SK-N-SH (cell line): ENCODE measurements at regions not wholly inside any gene's neighbourhood (a gene's known extent, or its start where the extent isn't known, plus 50 kb on each side); places are given as distances from the start of the nearest gene placed in this dataset.

ENCODE experiments used
- CTCF ChIA-PET: fragments of 300-600, 350-600 bp; formaldehyde crosslinking; extraction: SDS; loops from one replicate; lab custom pipeline; 2021; lab: Yijun Ruan, JAX
- POLR2A ChIA-PET: fragments of 350-600 bp; sonication (Branson Sonifier 250); formaldehyde crosslinking; extraction: SDS; loops from one replicate; lab custom pipeline; 2020; ENCODE audit warnings: antibody characterized with exemption, inconsistent platforms; lab: Yijun Ruan, JAX
- DNase-seq: peaks from one replicate; pipeline ENCODE4 v3.0.0; 2012
- H2AFZ ChIP-seq: fragments of 200-600 bp; sonication (generic); 2 replicates; pipeline ENCODE4 v1.8.1; 2016; ENCODE audit warnings: antibody characterized with exemption, mild to moderate bottlenecking, low read depth
- H3F3A ChIP-seq: fragments of 200-600 bp; sonication (generic); replicated peaks from 2 replicates; pipeline ENCODE3; 2016; ENCODE audit warnings: antibody characterized with exemption, mild to moderate bottlenecking; ENCODE audit not compliant: insufficient read depth
- H3K27ac ChIP-seq, 2 experiments: fragments of 200-500 bp in 1 of 2; fragments of 200-600 bp in 1 of 2; sonication (Bioruptor generic) in 1 of 2; sonication (generic), shearing (Covaris generic) in 1 of 2; 2 replicates each; pipeline versions ENCODE4 v1.5.1 to v1.6.1; 2014 to 2016; ENCODE audit warnings: low read depth in 2 of 2, inconsistent platforms in 1 of 2, low read length in 1 of 2, mild to moderate bottlenecking in 1 of 2, mixed read lengths in 1 of 2
- H3K27me3 ChIP-seq: fragments of 200-600 bp; sonication (generic), shearing (Covaris generic); 2 replicates; pipeline ENCODE4 v1.6.1; 2016; ENCODE audit warnings: mixed run types; ENCODE audit not compliant: insufficient read depth
- H3K36me3 ChIP-seq, 2 experiments: fragments of 200-500 bp in 1 of 2; fragments of 200-600 bp in 1 of 2; sonication (Bioruptor generic) in 1 of 2; sonication (generic) in 1 of 2; replicated peaks in 1 of 2; 2 replicates each; pipeline versions ENCODE3 to v1.5.1; 2014 to 2016; ENCODE audit warnings: low read length in 1 of 2, mild to moderate bottlenecking in 1 of 2; ENCODE audit not compliant: insufficient read depth in 2 of 2, control insufficient read depth in 1 of 2
- H3K4me1 ChIP-seq, 2 experiments: fragments of 200-500 bp in 1 of 2; fragments of 200-600 bp in 1 of 2; sonication (Bioruptor generic) in 1 of 2; sonication (generic), shearing (Covaris generic) in 1 of 2; 2 replicates each; pipeline versions ENCODE4 v1.5.1 to v1.6.1; 2014 to 2016; ENCODE audit warnings: low read depth in 1 of 2, low read length in 1 of 2, mixed run types in 1 of 2; ENCODE audit not compliant: insufficient read depth in 2 of 2, control insufficient read depth in 1 of 2
- H3K4me2 ChIP-seq: fragments of 200-600 bp; sonication (generic), shearing (Covaris generic); 2 replicates; pipeline ENCODE4 v1.6.1; 2017; ENCODE audit warnings: mixed run types
- H3K4me3 ChIP-seq, 2 experiments: fragments of 200-500 bp in 1 of 2; fragments of 200-600 bp in 1 of 2; sonication (Bioruptor generic) in 1 of 2; sonication (generic), shearing (Covaris generic) in 1 of 2; 2 replicates each; pipeline versions ENCODE4 v1.5.1 to v1.8.1; 2014 to 2016; ENCODE audit warnings: low read depth in 2 of 2, inconsistent platforms in 1 of 2, low read length in 1 of 2, mild to moderate bottlenecking in 1 of 2, mixed read lengths in 1 of 2, moderate library complexity in 1 of 2
- H3K79me2 ChIP-seq: fragments of 200-600 bp; sonication (generic); 2 replicates; pipeline ENCODE4 v1.8.1; 2017; ENCODE audit warnings: mild to moderate bottlenecking; ENCODE audit not compliant: insufficient read depth
- H3K9ac ChIP-seq: fragments of 200-600 bp; sonication (generic); 2 replicates; pipeline ENCODE4 v1.6.1; 2017; ENCODE audit warnings: mixed run types
- H3K9me2 ChIP-seq: fragments of 200-600 bp; sonication (generic); 2 replicates; pipeline ENCODE4 v1.6.1; 2017; ENCODE audit warnings: mixed run types
- H3K9me3 ChIP-seq: fragments of 200-600 bp; sonication (generic); 2 replicates; pipeline ENCODE4 v1.6.1; 2017; ENCODE audit warnings: mixed run types, mild to moderate bottlenecking, moderate library complexity
- H4K20me1 ChIP-seq: fragments of 200-600 bp; sonication (generic); 2 replicates; pipeline ENCODE4 v1.6.1; 2017; ENCODE audit warnings: mild to moderate bottlenecking, mixed run types; ENCODE audit not compliant: insufficient read depth
- CHD2 ChIP-seq: fragments of 150-350 bp; IDR thresholded peaks from 2 replicates; pipeline ENCODE4 v1.6.1; 2018; ENCODE audit warnings: low read length; ENCODE audit not compliant: partially characterized antibody
- ELF1 ChIP-seq: IDR thresholded peaks from 2 replicates; pipeline ENCODE4 v1.4.0; 2012
- EP300 ChIP-seq, 2 experiments: IDR thresholded peaks; 2 replicates each; pipeline versions ENCODE4 v1.4.0 to v1.6.1; 2012; ENCODE audit warnings: borderline replicate concordance in 1 of 2, low read depth in 1 of 2, low read length in 1 of 2
- FOSL2 ChIP-seq: IDR thresholded peaks from 2 replicates; pipeline ENCODE4 v1.4.0; 2012; ENCODE audit warnings: low read depth, mild to moderate bottlenecking, moderate library complexity, borderline replicate concordance
- GABPA ChIP-seq: IDR thresholded peaks from 2 replicates; pipeline ENCODE4 v1.4.0; 2012; ENCODE audit warnings: low read depth, mild to moderate bottlenecking
- GATA2 ChIP-seq: sonication (generic); formaldehyde crosslinking; IDR thresholded peaks from 2 replicates; pipeline ENCODE4 v1.5.0; 2020; ENCODE audit warnings: mild to moderate bottlenecking, missing genetic modification reagents
- NFIC ChIP-seq: IDR thresholded peaks from 2 replicates; pipeline ENCODE4 v1.4.0; 2012; ENCODE audit warnings: borderline replicate concordance
- NRF1 ChIP-seq: IDR thresholded peaks from 2 replicates; pipeline ENCODE4 v1.6.1; 2012; ENCODE audit warnings: low read depth, mild to moderate bottlenecking, low read length
- POLR2AphosphoS5 ChIP-seq: IDR thresholded peaks from 2 replicates; pipeline ENCODE4 v1.6.1; 2012; ENCODE audit warnings: low read depth, low read length
- RAD21 ChIP-seq: IDR thresholded peaks from 2 replicates; pipeline ENCODE4 v1.6.1; 2012; ENCODE audit warnings: mild to moderate bottlenecking, low read length
- RCOR1 ChIP-seq: fragments of 150-350 bp; IDR thresholded peaks from 2 replicates; pipeline ENCODE4 v1.6.1; 2017; ENCODE audit warnings: antibody characterized with exemption, low read length
- REST ChIP-seq: IDR thresholded peaks from 2 replicates; pipeline ENCODE4 v1.6.1; 2012; ENCODE audit warnings: mild to moderate bottlenecking, low read depth, low read length, moderate library complexity
- RFX5 ChIP-seq: IDR thresholded peaks from 2 replicates; pipeline ENCODE4 v1.6.1; 2012; ENCODE audit warnings: mild to moderate bottlenecking, improper control_type of control experiment, low read length
- RXRA ChIP-seq: IDR thresholded peaks from 2 replicates; pipeline ENCODE4 v1.4.0; 2012; ENCODE audit warnings: low read depth, mild to moderate bottlenecking, borderline replicate concordance
- SIN3A ChIP-seq: IDR thresholded peaks from 2 replicates; pipeline ENCODE4 v1.6.1; 2012; ENCODE audit warnings: low read depth, mild to moderate bottlenecking, low read length, moderate library complexity, borderline replicate concordance
- SMC3 ChIP-seq: IDR thresholded peaks from 2 replicates; pipeline ENCODE4 v1.6.1; 2012; ENCODE audit warnings: low read depth, low read length, improper control_type of control experiment
- TAF1 ChIP-seq: IDR thresholded peaks from 2 replicates; pipeline ENCODE4 v1.6.1; 2012; ENCODE audit warnings: low read depth, mild to moderate bottlenecking, low read length, moderate library complexity, borderline replicate concordance
- TEAD4 ChIP-seq: IDR thresholded peaks from 2 replicates; pipeline ENCODE4 v1.4.0; 2012; ENCODE audit warnings: mild to moderate bottlenecking, borderline replicate concordance; ENCODE audit not compliant: insufficient read depth
- WGBS: methylation state at CpG from one replicate; pipeline ENCODE4 v1.1.6; 2017; ENCODE audit warnings: low lambda C conversion rate; 5-methylcytosine and 5-hydroxymethylcytosine counted together
- TF ChIP-seq, protein P1 (sequence below): IDR thresholded peaks from 2 replicates; pipeline ENCODE4 v1.4.0; 2012; ENCODE audit warnings: low read depth, borderline replicate concordance
- TF ChIP-seq, protein P2 (sequence below): IDR thresholded peaks from 2 replicates; pipeline ENCODE4 v1.4.0; 2012; ENCODE audit warnings: low read depth
- TF ChIP-seq, protein P3 (sequence below): fragments of 150-350 bp; IDR thresholded peaks from 2 replicates; pipeline ENCODE4 v1.6.1; 2017; ENCODE audit warnings: antibody characterized with exemption, low read length, low read depth, borderline replicate concordance

GRCh38 chr6:74248966-74249365, 553.0 kb downstream of the CD109 start:
- H4K20me1 ChIP-seq = no peaks in the 10 kb centered on the region
- H3K9me2 ChIP-seq = no peaks in the 10 kb centered on the region
- no peak overlapping the region for H3K27ac ChIP-seq
- no peak for DNase-seq
- no peaks in the 10 kb centered on the region for H3K9me3 ChIP-seq
- H3K4me1 ChIP-seq = no peaks in the 10 kb centered on the region; a peak in 1 of 4 replicates
- no peak overlapping the region for H3K4me2 ChIP-seq
- POLR2A ChIA-PET = no interaction called here
- H3K9ac ChIP-seq = no peak overlapping the region
- no peak overlapping the region for H3K4me3 ChIP-seq
- no peaks in the 10 kb centered on the region for H3K27me3 ChIP-seq
- no peaks in the 10 kb centered on the region for H3K36me3 ChIP-seq
- no peaks in the 10 kb centered on the region for H3K79me2 ChIP-seq
- no peak for TF ChIP-seq NRF1
- no peak for TF ChIP-seq RXRA
- no peak for TF ChIP-seq TEAD4
- TF ChIP-seq ELF1 = no peak
- TF ChIP-seq FOSL2 = no peak
- no peak for TF ChIP-seq RFX5
- no peak for TF ChIP-seq GABPA
- TF ChIP-seq GATA2 = no peak
- TF ChIP-seq CHD2 = no peak
- no peak for TF ChIP-seq EP300 (IDR thresholded peaks at IDR 0.05; ENCODE audit: borderline replicate concordance in 1 of 2, low read depth in 1 of 2, low read length in 1 of 2)
- TF ChIP-seq, protein P1, sequence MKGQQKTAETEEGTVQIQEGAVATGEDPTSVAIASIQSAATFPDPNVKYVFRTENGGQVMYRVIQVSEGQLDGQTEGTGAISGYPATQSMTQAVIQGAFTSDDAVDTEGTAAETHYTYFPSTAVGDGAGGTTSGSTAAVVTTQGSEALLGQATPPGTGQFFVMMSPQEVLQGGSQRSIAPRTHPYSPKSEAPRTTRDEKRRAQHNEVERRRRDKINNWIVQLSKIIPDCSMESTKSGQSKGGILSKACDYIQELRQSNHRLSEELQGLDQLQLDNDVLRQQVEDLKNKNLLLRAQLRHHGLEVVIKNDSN = no peak
- no peak for TF ChIP-seq RAD21
- TF ChIP-seq POLR2AphosphoS5 = no peak
- TF ChIP-seq SIN3A = no peak
- CTCF ChIA-PET = no interaction called here
- no peak overlapping the region for H2AFZ ChIP-seq
- WGBS = 2% methylated on average over 2 of the region's 2 CpGs
- H3F3A ChIP-seq = no peaks in the 10 kb centered on the region

GRCh38 chr6:74222768-74223333, 526.8 kb downstream of the CD109 start:
- Histone ChIP-seq H3K79me2 (no peaks in the 10 kb centered on the region), H3K27me3 (no peaks in the 10 kb centered on the region), H3K36me3 (no peaks in the 10 kb centered on the region), H3K9me3 (no peaks in the 10 kb centered on the region), H3K9me2 (no peaks in the 10 kb centered on the region), H3K4me1 (no peaks in the 10 kb centered on the region), H4K20me1 (no peaks in the 10 kb centered on the region), H3F3A (no peaks in the 10 kb centered on the region), H3K4me2 (no peak overlapping the region), H2AFZ (no peak overlapping the region), H3K9ac (no peak overlapping the region), H3K27ac (no peak overlapping the region), H3K4me3 (no peak overlapping the region)
- no peak for DNase-seq
- WGBS = 0% methylated on average over 3 of the region's 12 CpGs
- POLR2A ChIA-PET = no interaction called here
- TF ChIP-seq RCOR1 = no peak
- TF ChIP-seq RXRA = no peak
- TF ChIP-seq, protein P2, sequence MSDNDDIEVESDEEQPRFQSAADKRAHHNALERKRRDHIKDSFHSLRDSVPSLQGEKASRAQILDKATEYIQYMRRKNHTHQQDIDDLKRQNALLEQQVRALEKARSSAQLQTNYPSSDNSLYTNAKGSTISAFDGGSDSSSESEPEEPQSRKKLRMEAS = no peak
- TF ChIP-seq GATA2 = no peak
- no peak for TF ChIP-seq CHD2
- TF ChIP-seq, protein P3, sequence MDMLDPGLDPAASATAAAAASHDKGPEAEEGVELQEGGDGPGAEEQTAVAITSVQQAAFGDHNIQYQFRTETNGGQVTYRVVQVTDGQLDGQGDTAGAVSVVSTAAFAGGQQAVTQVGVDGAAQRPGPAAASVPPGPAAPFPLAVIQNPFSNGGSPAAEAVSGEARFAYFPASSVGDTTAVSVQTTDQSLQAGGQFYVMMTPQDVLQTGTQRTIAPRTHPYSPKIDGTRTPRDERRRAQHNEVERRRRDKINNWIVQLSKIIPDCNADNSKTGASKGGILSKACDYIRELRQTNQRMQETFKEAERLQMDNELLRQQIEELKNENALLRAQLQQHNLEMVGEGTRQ = no peak
- TF ChIP-seq GABPA = no peak
- no peak for TF ChIP-seq EP300 (IDR thresholded peaks at IDR 0.05; ENCODE audit: borderline replicate concordance in 1 of 2, low read depth in 1 of 2, low read length in 1 of 2)
- TF ChIP-seq SMC3 = no peak
- no peak for TF ChIP-seq TAF1
- no peak for TF ChIP-seq REST
- TF ChIP-seq ELF1 = no peak
- no peak for TF ChIP-seq NFIC
- TF ChIP-seq RAD21 = no peak
- CTCF ChIA-PET = no interaction called here
